SK-N-SH treated with all-trans-retinoic acid at 6 μM for 48 hours (cell line): ENCODE measurements at regions not wholly inside any gene's neighbourhood (a gene's known extent, or its start where the extent isn't known, plus 50 kb on each side); places are given as distances from the start of the nearest gene placed in this dataset.

Source experiments
- ATAC-seq: fragments of 200-7000 bp; cut with Tn5 transposase; 3 replicates; pipeline ENCODE4 v1.9.1; 2020; ENCODE audit warnings: mild to moderate bottlenecking, moderate library complexity
- ARNTL ChIP-seq: fragments of 450-650 bp; formaldehyde crosslinking; IDR thresholded peaks from 2 replicates; pipeline ENCODE4 v1.5.0; 2020; ENCODE audit warnings: low read depth, mild to moderate bottlenecking, moderate library complexity, borderline replicate concordance
- BACH2 ChIP-seq: fragments of 250-450 bp; sonication (Bioruptor Pico); IDR thresholded peaks from 2 replicates; pipeline ENCODE4 v1.9.0; 2021; ENCODE audit warnings: mild to moderate bottlenecking, borderline replicate concordance
- CSDC2 ChIP-seq: fragments of 250-450 bp; sonication (Bioruptor Pico); IDR thresholded peaks from 2 replicates; pipeline ENCODE4 v1.5.0; 2020; ENCODE audit warnings: mild to moderate bottlenecking, moderate library complexity
- ESRRG ChIP-seq: fragments of 250-450 bp; sonication (Bioruptor Pico); IDR thresholded peaks from 2 replicates; pipeline ENCODE4 v1.6.1; 2021; ENCODE audit warnings: mild to moderate bottlenecking
- GLIS3 ChIP-seq: fragments of 250-450 bp; sonication (Bioruptor Pico); IDR thresholded peaks from 2 replicates; pipeline ENCODE4 v1.5.0; 2020; ENCODE audit warnings: mild to moderate bottlenecking, moderate library complexity
- ISL1 ChIP-seq: fragments of 250-450 bp; sonication (Bioruptor Pico); IDR thresholded peaks from 2 replicates; pipeline ENCODE4 v2.1.2; 2022; ENCODE audit warnings: mild to moderate bottlenecking, moderate library complexity
- PATZ1 ChIP-seq: fragments of 250-450 bp; sonication (Bioruptor Pico); IDR thresholded peaks from 2 replicates; pipeline ENCODE4 v1.8.0; 2020; ENCODE audit warnings: mild to moderate bottlenecking, moderate library complexity, borderline replicate concordance
- PPARA ChIP-seq: fragments of 250-450 bp; sonication (Bioruptor Pico); IDR thresholded peaks from 2 replicates; pipeline ENCODE4 v1.5.0; 2020; ENCODE audit warnings: mild to moderate bottlenecking, borderline replicate concordance
- RARB ChIP-seq: fragments of 250-450 bp; sonication (Bioruptor Pico); IDR thresholded peaks from 2 replicates; pipeline ENCODE4 v1.8.0; 2021; ENCODE audit warnings: mild to moderate bottlenecking, moderate library complexity
- SNAI2 ChIP-seq: fragments of 250-450 bp; sonication (Bioruptor Pico); IDR thresholded peaks from 2 replicates; pipeline ENCODE4 v1.5.0; 2020; ENCODE audit warnings: mild to moderate bottlenecking, moderate library complexity
- TCF4 ChIP-seq: fragments of 250-450 bp; sonication (Bioruptor Pico); IDR thresholded peaks from 2 replicates; pipeline ENCODE4 v1.8.0; 2021; ENCODE audit warnings: mild to moderate bottlenecking, moderate library complexity, borderline replicate concordance
- TOX ChIP-seq: fragments of 250-450 bp; sonication (Bioruptor Pico); IDR thresholded peaks from 2 replicates; pipeline ENCODE4 v1.8.0; 2021; ENCODE audit warnings: mild to moderate bottlenecking, moderate library complexity, borderline replicate concordance
- ZC3H10 ChIP-seq: fragments of 250-450 bp; sonication (Bioruptor Pico); IDR thresholded peaks from 2 replicates; pipeline ENCODE4 v1.5.1; 2021; ENCODE audit warnings: mild to moderate bottlenecking, moderate library complexity
- ZFP30 ChIP-seq: fragments of 450-650 bp; formaldehyde crosslinking; IDR thresholded peaks from 2 replicates; pipeline ENCODE4 v1.5.0; 2022; ENCODE audit warnings: mild to moderate bottlenecking, moderate library complexity
- ZNF565 ChIP-seq: fragments of 450-650 bp; formaldehyde crosslinking; conservative IDR thresholded peaks from 2 replicates; pipeline ENCODE4 v1.5.0; 2020; ENCODE audit warnings: low read depth, mild to moderate bottlenecking, moderate library complexity
- ZNF70 ChIP-seq: fragments of 450-650 bp; formaldehyde crosslinking; IDR thresholded peaks from 2 replicates; pipeline ENCODE4 v1.5.0; 2020; ENCODE audit warnings: mild to moderate bottlenecking, moderate library complexity
- ZNF8 ChIP-seq: fragments of 450-650 bp; formaldehyde crosslinking; IDR thresholded peaks from 2 replicates; pipeline ENCODE4 v1.5.0; 2020; ENCODE audit warnings: mild to moderate bottlenecking, moderate library complexity
- TF ChIP-seq, protein P1 (sequence below): fragments of 250-450 bp; sonication (Bioruptor Pico); IDR thresholded peaks from 2 replicates; pipeline ENCODE4 v1.5.1; 2020; ENCODE audit warnings: low read depth, mild to moderate bottlenecking, moderate library complexity
- TF ChIP-seq, protein P2 (sequence below): fragments of 250-450 bp; sonication (Bioruptor Pico); IDR thresholded peaks from 2 replicates; pipeline ENCODE4 v1.8.0; 2021; ENCODE audit warnings: low read depth, mild to moderate bottlenecking, moderate library complexity, borderline replicate concordance
- TF ChIP-seq, protein P3 (sequence below): fragments of 250-450 bp; sonication (Bioruptor Pico); IDR thresholded peaks from 2 replicates; pipeline ENCODE4 v1.5.0; 2020; ENCODE audit warnings: mild to moderate bottlenecking, moderate library complexity
- TF ChIP-seq, protein P4 (sequence below): fragments of 250-450 bp; sonication (Bioruptor Pico); IDR thresholded peaks from 2 replicates; pipeline ENCODE4 v1.5.1; 2021; ENCODE audit warnings: mild to moderate bottlenecking, moderate library complexity

GRCh38 chr9:23117616-23118015, 671.0 kb downstream of the DMRTA1 start:
- TF ChIP-seq, protein P1, sequence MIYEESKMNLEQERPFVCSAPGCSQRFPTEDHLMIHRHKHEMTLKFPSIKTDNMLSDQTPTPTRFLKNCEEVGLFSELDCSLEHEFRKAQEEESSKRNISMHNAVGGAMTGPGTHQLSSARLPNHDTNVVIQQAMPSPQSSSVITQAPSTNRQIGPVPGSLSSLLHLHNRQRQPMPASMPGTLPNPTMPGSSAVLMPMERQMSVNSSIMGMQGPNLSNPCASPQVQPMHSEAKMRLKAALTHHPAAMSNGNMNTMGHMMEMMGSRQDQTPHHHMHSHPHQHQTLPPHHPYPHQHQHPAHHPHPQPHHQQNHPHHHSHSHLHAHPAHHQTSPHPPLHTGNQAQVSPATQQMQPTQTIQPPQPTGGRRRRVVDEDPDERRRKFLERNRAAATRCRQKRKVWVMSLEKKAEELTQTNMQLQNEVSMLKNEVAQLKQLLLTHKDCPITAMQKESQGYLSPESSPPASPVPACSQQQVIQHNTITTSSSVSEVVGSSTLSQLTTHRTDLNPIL (CRISPR knock-in tag), result no peak
- TF ChIP-seq ZC3H10 (CRISPR knock-in tag) (no peak), ARNTL (no peak), TOX (CRISPR knock-in tag) (no peak), ZNF565 (CRISPR knock-in tag) (no peak), ISL1 (no peak), PPARA (no peak), GLIS3 (CRISPR knock-in tag) (no peak)
- no peak for ATAC-seq

GRCh38 chr9:23120630-23121029, 674.0 kb downstream of the DMRTA1 start:
- TF ChIP-seq, protein P2, sequence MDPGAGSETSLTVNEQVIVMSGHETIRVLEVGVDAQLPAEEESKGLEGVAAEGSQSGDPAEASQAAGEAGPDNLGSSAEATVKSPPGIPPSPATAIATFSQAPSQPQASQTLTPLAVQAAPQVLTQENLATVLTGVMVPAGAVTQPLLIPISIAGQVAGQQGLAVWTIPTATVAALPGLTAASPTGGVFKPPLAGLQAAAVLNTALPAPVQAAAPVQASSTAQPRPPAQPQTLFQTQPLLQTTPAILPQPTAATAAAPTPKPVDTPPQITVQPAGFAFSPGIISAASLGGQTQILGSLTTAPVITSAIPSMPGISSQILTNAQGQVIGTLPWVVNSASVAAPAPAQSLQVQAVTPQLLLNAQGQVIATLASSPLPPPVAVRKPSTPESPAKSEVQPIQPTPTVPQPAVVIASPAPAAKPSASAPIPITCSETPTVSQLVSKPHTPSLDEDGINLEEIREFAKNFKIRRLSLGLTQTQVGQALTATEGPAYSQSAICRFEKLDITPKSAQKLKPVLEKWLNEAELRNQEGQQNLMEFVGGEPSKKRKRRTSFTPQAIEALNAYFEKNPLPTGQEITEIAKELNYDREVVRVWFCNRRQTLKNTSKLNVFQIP (CRISPR knock-in tag), result no peak
- no peak for TF ChIP-seq PPARA
- no peak for TF ChIP-seq ZFP30 (CRISPR knock-in tag)
- TF ChIP-seq SNAI2 (CRISPR knock-in tag), result no peak
- no peak for TF ChIP-seq ARNTL
- TF ChIP-seq, protein P3, sequence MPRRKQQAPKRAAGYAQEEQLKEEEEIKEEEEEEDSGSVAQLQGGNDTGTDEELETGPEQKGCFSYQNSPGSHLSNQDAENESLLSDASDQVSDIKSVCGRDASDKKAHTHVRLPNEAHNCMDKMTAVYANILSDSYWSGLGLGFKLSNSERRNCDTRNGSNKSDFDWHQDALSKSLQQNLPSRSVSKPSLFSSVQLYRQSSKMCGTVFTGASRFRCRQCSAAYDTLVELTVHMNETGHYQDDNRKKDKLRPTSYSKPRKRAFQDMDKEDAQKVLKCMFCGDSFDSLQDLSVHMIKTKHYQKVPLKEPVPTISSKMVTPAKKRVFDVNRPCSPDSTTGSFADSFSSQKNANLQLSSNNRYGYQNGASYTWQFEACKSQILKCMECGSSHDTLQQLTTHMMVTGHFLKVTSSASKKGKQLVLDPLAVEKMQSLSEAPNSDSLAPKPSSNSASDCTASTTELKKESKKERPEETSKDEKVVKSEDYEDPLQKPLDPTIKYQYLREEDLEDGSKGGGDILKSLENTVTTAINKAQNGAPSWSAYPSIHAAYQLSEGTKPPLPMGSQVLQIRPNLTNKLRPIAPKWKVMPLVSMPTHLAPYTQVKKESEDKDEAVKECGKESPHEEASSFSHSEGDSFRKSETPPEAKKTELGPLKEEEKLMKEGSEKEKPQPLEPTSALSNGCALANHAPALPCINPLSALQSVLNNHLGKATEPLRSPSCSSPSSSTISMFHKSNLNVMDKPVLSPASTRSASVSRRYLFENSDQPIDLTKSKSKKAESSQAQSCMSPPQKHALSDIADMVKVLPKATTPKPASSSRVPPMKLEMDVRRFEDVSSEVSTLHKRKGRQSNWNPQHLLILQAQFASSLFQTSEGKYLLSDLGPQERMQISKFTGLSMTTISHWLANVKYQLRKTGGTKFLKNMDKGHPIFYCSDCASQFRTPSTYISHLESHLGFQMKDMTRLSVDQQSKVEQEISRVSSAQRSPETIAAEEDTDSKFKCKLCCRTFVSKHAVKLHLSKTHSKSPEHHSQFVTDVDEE (CRISPR knock-in tag), result no peak
- no peak for TF ChIP-seq ZC3H10 (CRISPR knock-in tag)
- TF ChIP-seq TOX (CRISPR knock-in tag), result no peak
- no peak for TF ChIP-seq PATZ1
- TF ChIP-seq ESRRG (CRISPR knock-in tag), result no peak
- TF ChIP-seq RARB (CRISPR knock-in tag), result no peak
- no peak for TF ChIP-seq ZNF565 (CRISPR knock-in tag)
- TF ChIP-seq CSDC2 (CRISPR knock-in tag), result no peak
- no peak for TF ChIP-seq ZNF70 (CRISPR knock-in tag)
- TF ChIP-seq, protein P4, sequence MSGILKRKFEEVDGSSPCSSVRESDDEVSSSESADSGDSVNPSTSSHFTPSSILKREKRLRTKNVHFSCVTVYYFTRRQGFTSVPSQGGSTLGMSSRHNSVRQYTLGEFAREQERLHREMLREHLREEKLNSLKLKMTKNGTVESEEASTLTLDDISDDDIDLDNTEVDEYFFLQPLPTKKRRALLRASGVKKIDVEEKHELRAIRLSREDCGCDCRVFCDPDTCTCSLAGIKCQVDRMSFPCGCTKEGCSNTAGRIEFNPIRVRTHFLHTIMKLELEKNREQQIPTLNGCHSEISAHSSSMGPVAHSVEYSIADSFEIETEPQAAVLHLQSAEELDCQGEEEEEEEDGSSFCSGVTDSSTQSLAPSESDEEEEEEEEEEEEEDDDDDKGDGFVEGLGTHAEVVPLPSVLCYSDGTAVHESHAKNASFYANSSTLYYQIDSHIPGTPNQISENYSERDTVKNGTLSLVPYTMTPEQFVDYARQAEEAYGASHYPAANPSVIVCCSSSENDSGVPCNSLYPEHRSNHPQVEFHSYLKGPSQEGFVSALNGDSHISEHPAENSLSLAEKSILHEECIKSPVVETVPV (CRISPR knock-in tag), result no peak
- TF ChIP-seq ZNF8 (CRISPR knock-in tag), result no peak
- no peak for ATAC-seq

- TF ChIP-seq CSDC2 (CRISPR knock-in tag) (no peak), BACH2 (CRISPR knock-in tag) (no peak), ZNF565 (CRISPR knock-in tag) (no peak), TCF4 (CRISPR knock-in tag) (no peak)
- ATAC-seq, result peak; percentile 44; the same call in 1 of the 3 replicates
Measured at GRCh38 chr9:23123048-23123632, 676.5 kb downstream of the DMRTA1 start.
